Fibroblast of the aortic adventitia (primary cell): ENCODE measurements at regions not wholly inside any gene's neighbourhood (a gene's known extent, or its start where the extent isn't known, plus 50 kb on each side); places are given as distances from the start of the nearest gene placed in this dataset.

Experiments used
- DNase-seq: peaks from one replicate; pipeline ENCODE4 v3.0.0-alpha.2; 2010; ENCODE audit warnings: low read depth
- H3K4me3 ChIP-seq: 2 replicates; pipeline ENCODE4 v1.5.1; 2011; ENCODE audit warnings: low read depth, mild to moderate bottlenecking, control low read depth, low read length, moderate library complexity
- TF ChIP-seq, protein P1 (sequence below): IDR thresholded peaks from 2 replicates; pipeline ENCODE4 v1.5.1; 2011; ENCODE audit warnings: mild to moderate bottlenecking, low read length, control low read depth, inconsistent platforms; ENCODE audit not compliant: insufficient read depth

DNA sequence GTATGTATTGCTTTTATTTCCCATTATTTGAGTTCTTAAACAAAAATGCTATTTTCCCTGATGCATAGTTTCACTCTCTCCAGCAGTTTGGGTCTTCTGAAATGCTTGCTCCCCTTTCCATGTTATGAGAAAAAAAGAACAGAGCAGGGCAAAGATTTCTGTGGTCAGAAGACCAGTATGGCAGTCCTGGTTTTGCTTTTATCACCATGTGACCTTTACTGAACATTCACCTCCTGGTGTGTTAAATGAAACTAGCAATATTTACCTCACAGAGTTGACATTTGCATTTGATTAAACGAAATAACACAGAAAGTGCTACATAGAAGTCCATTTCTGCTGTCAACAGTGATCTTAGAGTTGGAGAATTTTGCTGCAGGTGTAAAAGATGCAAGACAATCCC lies 141.0 kb upstream of the G2E3 start:
- H3K4me3 ChIP-seq: no peak overlapping the region
- TF ChIP-seq, protein P1, sequence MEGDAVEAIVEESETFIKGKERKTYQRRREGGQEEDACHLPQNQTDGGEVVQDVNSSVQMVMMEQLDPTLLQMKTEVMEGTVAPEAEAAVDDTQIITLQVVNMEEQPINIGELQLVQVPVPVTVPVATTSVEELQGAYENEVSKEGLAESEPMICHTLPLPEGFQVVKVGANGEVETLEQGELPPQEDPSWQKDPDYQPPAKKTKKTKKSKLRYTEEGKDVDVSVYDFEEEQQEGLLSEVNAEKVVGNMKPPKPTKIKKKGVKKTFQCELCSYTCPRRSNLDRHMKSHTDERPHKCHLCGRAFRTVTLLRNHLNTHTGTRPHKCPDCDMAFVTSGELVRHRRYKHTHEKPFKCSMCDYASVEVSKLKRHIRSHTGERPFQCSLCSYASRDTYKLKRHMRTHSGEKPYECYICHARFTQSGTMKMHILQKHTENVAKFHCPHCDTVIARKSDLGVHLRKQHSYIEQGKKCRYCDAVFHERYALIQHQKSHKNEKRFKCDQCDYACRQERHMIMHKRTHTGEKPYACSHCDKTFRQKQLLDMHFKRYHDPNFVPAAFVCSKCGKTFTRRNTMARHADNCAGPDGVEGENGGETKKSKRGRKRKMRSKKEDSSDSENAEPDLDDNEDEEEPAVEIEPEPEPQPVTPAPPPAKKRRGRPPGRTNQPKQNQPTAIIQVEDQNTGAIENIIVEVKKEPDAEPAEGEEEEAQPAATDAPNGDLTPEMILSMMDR: no peak
- no peak for DNase-seq

DNA sequence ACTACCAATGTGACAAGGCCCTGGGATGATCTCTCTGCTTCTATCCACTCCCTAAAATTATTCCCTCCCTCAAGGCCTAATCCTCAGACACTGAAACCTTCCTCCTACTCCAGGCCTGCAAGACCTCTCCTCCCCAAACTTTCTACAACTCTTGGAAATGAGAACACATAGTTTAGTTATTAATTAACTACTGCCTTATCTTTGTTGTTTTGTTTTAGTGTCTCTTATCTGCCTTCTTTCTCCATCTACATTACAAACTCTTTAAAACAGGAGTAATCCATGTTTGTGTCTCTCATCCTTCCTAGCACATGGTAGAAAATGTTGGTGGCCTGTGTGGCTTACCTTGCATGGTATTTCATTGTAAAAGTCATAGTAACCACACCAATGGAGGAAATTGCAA lies 139.9 kb upstream of the G2E3 start:
- H3K4me3 ChIP-seq: no peak overlapping the region
- TF ChIP-seq, protein P1: no peak
- no peak for DNase-seq

DNA sequence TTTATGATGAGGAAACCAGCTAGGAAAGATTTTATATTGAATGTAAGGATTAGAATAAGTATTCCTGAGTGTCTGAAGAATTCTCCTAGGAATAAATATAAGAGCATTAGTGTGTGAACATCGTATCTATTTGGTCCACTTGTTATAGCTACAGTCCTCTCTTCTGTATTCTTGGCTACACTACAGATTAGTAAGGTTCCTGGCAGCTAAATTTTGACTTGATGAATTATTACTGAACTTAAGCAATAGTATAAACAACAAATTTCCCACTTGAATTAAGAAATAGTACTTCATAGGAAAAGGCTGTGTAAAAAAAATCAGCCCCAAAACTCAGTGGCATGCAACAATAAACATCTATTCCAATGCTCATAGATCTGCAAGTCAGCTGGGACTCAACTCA lies 138.4 kb upstream of the G2E3 start:
- DNase-seq: no peak
- TF ChIP-seq, protein P1: no peak
- no peak overlapping the region for H3K4me3 ChIP-seq

DNA sequence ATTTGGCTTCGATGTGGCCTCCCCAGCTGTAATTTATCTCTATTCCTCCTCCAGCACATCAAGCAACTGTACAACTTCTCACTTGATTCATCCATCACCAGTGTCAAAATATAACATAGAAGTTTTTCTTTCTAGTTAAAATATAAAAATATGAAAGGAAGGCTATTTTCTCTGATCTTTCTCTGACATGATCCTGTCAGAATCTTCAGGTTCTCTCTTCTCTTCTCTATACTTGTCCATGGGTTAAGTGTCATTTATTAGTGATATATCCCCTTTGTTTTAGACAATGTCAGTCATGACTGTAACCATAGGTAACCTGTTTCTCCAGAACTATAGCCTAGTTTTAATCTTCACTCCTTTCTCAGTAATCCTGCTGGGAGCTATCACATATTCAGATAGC lies 132.5 kb upstream of the G2E3 start:
- DNase-seq: no peak
- H3K4me3 ChIP-seq: no peak overlapping the region
- TF ChIP-seq, protein P1: no peak

DNA sequence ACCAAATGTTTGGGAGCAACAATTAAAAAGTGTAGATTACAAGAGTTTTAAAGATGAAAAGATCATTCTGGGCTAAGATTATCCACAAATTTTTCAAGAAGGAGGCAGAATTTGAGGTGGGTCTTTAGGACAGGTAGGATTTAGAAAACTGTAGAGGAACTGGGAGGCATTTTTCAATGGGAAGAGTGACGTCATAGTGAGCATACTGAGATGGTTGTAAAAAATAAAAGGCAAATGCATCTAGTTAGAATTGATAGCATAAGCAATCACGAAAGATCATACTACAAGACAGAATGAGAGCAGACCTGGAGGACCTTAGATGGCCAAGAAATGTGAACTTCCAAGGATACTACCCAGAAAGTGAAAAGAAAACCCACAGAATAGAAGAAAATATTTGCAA lies 131.6 kb upstream of the G2E3 start:
- H3K4me3 ChIP-seq: no peak overlapping the region
- DNase-seq: no peak
- TF ChIP-seq, protein P1: no peak

DNA sequence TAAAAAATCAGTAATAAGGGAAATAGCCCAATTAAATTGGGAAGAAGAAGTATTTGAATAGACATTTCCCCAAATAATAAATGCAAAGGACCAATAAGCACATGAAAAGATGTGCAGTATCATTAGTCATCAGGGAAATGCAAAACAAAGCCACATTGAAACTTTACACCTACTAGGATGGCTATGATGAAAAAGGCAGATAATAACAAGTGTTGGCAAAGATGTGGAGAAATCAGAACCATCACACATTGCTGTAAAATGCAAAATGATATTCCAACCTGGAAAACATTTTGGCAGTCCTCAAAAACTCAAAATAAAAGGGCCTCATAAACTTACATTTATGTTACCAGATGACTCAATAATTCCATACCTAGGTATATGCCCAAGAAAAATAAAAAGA lies 131.1 kb upstream of the G2E3 start:
- no peak for DNase-seq
- TF ChIP-seq, protein P1: no peak
- no peak overlapping the region for H3K4me3 ChIP-seq

DNA sequence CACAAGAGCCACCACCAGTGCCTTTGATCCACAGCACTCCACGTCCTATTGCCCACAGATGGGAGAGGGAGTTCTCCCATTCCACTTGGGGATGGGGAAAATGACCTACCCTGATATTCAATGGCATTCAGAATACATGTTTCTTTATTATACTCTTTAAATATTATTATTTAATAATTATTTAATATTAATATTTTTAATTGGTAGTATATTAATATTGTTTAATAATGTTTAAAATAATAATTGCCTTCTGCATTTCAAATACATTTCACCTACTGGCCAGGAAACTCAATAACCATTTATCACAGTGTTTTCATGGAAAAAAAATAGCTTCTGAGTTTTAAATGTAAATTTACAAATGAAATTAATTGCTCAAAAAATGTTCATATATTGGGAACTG lies 127.4 kb upstream of the G2E3 start:
- H3K4me3 ChIP-seq: no peak overlapping the region
- TF ChIP-seq, protein P1: no peak
- DNase-seq: no peak
